HG02870 (cell line): ENCODE measurements at regions not wholly inside any gene's neighbourhood (a gene's known extent, or its start where the extent isn't known, plus 50 kb on each side); places are given as distances from the start of the nearest gene placed in this dataset.

Experiments used
- ATAC-seq: cut with Tn5 transposase; IDR thresholded peaks from one replicate; pipeline ENCODE4 v1.9.1; 2021; ENCODE audit warnings: mild to moderate bottlenecking, moderate library complexity; ENCODE audit not compliant: unreplicated experiment

GRCh38 chr14:21729703-21730233, 56.1 kb upstream of the OR4E1 start:
- no peak for ATAC-seq

GRCh38 chr14:21725250-21725649, 51.6 kb upstream of the OR4E1 start:
- no peak for ATAC-seq

GRCh38 chr14:21724090-21724973, 50.7 kb upstream of the OR4E1 start:
- no peak for ATAC-seq

- ATAC-seq: no peak
These were observed 49.9 kb upstream of the OR4E1 start for GRCh38 chr14:21723431-21724045.
